Hepatocyte (in vitro differentiated cells): ENCODE measurements at regions not wholly inside any gene's neighbourhood (a gene's known extent, or its start where the extent isn't known, plus 50 kb on each side); places are given as distances from the start of the nearest gene placed in this dataset.

Experiments used
- EZH2 ChIP-seq: fragments of 200-600 bp; sonication (generic); IDR thresholded peaks from 2 replicates; pipeline ENCODE4 v1.6.1; 2016; ENCODE audit warnings: antibody characterized with exemption, mild to moderate bottlenecking, borderline replicate concordance
- EZH2phosphoT487 ChIP-seq: fragments of 200-600 bp; sonication (generic); IDR thresholded peaks from one replicate; pipeline ENCODE4 v1.6.1; 2018; ENCODE audit warnings: antibody characterized with exemption, mild to moderate bottlenecking, low read depth, moderate library complexity; ENCODE audit not compliant: unreplicated experiment, severe bottlenecking
- TF ChIP-seq, protein P1 (sequence below): fragments of 200-600 bp; sonication (generic); IDR thresholded peaks from 2 replicates; pipeline ENCODE4 v1.5.1; 2016; ENCODE audit warnings: antibody characterized with exemption, mild to moderate bottlenecking; ENCODE audit not compliant: poor library complexity

DNA sequence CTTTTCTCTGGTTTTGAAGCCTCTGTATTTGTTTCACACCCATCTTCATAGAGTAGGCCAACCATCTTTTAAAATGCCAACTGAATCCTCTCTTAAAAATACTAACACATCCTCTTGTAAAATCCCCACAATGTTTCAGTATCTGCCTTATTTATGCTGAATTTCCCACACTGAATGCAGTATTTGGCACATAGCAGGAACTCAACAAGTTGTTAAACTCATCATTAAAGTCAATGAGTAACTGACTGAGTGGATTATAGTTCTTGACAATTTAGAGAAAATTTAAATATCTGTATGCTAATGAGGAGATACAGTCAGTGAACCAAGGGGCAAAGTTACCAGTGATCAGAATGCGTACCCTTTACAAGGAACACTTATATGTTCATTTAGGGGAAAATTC, 505.5 kb upstream of the PCDH9 start:
- TF ChIP-seq, protein P1, sequence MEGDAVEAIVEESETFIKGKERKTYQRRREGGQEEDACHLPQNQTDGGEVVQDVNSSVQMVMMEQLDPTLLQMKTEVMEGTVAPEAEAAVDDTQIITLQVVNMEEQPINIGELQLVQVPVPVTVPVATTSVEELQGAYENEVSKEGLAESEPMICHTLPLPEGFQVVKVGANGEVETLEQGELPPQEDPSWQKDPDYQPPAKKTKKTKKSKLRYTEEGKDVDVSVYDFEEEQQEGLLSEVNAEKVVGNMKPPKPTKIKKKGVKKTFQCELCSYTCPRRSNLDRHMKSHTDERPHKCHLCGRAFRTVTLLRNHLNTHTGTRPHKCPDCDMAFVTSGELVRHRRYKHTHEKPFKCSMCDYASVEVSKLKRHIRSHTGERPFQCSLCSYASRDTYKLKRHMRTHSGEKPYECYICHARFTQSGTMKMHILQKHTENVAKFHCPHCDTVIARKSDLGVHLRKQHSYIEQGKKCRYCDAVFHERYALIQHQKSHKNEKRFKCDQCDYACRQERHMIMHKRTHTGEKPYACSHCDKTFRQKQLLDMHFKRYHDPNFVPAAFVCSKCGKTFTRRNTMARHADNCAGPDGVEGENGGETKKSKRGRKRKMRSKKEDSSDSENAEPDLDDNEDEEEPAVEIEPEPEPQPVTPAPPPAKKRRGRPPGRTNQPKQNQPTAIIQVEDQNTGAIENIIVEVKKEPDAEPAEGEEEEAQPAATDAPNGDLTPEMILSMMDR: no peak
- TF ChIP-seq EZH2 (no peak), EZH2phosphoT487 (no peak)
